ENCODE measurements at regions not wholly inside any gene's neighbourhood (a gene's known extent, or its start where the extent isn't known, plus 50 kb on each side); places are given as distances from the start of the nearest gene placed in this dataset.

DNA sequence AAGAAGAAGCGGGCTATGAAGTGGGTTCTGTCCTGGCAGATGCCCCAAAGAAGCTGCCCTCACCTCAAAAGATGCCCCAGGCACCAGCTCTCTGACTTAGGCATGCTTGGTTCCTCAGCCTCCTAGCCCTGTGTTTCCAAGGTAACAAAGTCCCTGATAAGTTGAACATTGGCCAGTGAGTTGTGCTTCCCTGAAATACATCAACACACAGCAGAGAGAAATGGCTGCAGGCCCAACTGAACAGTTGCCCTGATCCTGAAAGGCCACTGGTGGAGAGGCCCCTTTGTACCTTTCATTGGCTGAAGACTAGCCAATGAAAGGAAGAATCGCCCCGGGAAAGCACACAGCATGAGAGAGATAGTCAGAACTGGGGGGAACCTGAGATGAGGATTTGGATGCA lies 169.9 kb upstream of the CTNNB1 start:
- TF ChIP-seq CTCF (IDR thresholded peaks at IDR 0.05; ENCODE audit: poor library complexity): no peak
- TF ChIP-seq EZH2 (IDR thresholded peaks at IDR 0.05; ENCODE audit: borderline replicate concordance): no peak

Measured in hepatocyte (in vitro differentiated cells).